GM18499 (cell line): ENCODE measurements at regions not wholly inside any gene's neighbourhood (a gene's known extent, or its start where the extent isn't known, plus 50 kb on each side); places are given as distances from the start of the nearest gene placed in this dataset.

Experiments
- ATAC-seq: cut with Tn5 transposase; IDR thresholded peaks from one replicate; pipeline ENCODE4 v1.9.1; 2021; ENCODE audit warnings: moderate number of reproducible peaks; ENCODE audit not compliant: insufficient read depth, unreplicated experiment

DNA sequence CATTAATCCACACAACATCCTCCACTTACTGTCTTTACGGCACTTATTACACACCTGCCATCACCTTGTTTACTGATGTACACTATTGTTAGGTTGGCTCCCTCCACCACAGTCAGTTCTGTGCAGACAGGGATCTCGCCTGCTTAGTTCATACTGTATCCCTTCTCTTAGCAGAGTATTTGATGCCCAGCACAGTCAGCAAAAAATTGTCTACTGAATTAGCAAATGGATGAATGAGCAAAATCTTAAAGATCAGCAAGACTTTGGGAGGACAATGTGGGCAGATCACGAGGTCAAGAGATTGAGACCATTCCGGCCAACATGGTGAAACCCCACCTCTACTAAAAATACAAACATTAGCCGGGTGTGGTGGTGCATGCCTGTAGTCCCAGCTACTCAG lies 109.8 kb upstream of the ATXN1 start:
- no peak for ATAC-seq

DNA sequence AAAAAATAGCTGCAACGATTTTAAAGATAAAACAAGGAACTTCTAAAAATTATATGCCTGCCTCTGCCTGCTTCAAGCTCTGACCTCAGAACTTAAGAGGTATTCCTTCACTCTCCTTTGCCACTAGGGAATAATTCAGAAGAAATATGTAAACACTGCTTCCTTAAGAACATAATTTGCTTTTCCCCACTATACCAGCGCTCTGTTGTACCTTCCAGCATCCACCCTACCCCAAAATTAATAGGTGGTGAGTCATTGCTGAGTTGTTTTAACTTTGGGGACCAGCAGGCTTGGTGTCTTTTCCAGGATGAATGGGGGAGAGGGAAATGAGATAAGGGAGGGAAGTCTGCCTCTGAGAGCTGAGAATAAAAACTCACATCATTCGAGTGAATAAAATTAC lies 107.7 kb upstream of the ATXN1 start:
- no peak for ATAC-seq

DNA sequence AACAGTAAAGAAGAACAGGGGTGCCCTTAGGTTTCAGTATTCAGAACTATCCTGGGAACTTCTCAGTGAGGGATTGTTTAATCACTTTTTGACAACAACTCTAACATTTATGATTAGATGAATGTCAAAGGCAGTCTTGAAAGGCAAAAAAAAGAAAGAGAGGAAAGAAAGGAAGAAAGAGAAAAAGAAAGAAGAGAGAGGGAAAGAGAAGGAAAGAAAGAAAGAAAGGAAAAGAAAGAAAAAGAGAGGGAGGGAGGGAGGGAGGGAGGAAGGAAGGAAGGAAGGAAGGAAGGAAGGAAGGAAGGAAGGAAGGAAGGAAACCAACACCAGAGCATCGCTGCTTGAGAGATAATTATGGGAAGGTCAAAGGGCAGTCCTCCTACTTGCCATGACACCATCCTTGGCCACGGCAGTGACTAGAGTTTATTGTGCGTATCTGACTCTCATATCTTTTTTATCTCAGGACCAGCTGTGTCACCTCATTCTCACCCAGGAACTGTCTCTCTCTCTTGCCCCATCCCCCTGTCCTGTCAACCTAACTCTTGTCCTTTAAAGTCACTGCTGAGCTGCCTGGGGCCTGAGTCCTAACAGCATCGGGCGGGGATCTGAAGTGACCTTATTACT lies 96.8 kb upstream of the ATXN1 start:
- ATAC-seq, result no peak

DNA sequence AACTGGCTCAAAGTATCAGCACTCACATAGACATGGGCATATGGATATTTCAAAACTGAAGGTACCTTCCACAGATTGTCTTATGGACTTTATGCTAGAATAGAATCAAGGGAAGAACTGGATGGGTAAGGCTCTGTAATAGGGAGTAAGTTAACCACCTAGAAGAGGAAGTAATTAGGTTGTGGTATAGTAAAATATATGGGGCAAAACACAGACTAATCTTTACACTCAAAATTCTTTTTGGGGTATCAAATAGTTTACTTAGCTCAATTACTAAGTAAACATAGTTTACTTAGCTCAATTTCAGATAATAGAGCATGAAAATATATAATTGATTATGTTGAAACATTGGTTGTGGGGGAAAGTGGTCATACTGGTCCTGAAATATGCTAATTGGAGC lies 94.2 kb upstream of the ATXN1 start:
- peak; percentile 35 for ATAC-seq

DNA sequence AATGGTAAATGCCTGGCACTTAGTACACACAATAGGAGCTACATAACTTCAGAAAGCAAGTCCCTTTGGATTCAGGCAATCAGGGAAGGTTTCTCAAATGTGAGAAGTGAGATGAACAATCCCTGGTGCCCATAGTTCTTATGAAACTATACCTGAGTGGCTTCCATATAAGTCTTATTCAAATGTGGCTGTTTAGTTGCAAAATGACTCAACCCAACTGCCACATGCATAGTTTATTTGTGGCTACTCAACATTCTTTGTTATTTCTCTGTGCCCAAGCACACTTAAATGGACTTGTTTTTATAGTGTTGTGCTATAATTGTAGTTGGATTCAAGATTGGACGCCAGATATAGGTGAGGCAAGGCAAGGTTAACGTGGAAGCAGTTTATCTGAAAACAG lies 93.7 kb upstream of the ATXN1 start:
- peak; percentile 69 for ATAC-seq

DNA sequence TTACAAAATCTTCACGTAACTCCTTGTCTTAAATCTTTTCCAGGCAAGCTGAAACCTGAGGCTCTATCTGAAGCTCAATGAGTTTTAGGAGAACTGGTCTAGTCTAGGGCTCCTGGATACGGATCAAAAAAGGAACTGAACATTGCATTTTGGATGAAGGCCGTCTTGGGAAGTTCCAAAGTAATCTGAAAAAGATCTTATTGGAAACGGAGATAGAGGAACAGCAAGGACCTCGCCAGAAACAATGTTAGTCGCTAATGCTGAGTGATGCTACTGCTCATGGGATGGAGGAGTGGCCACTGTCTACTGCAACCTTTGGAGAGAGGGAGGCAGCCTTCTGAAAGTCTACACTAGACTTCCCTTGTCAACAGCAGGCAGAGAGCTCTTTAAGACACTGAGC lies 91.4 kb upstream of the ATXN1 start:
- ATAC-seq, result no peak

DNA sequence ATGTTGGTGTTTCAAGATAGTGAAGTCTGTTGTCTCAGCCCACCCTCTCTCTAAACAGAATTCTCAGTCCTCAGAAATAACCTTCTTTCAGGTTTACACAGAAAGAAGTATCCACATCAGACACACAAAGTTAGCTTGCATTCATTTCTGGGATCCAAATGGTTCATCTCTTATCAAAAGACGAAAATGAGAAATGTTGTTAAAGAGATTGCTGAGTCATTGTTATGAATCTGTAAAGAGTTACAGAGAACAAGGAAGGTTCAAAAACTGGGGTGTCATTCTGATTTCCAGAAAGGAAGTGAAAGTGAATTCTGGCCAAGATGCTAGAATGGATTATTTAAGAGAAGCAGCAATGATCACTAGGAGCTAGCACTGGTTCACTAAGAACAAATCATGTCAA lies 90.5 kb upstream of the ATXN1 start:
- ATAC-seq, result no peak

DNA sequence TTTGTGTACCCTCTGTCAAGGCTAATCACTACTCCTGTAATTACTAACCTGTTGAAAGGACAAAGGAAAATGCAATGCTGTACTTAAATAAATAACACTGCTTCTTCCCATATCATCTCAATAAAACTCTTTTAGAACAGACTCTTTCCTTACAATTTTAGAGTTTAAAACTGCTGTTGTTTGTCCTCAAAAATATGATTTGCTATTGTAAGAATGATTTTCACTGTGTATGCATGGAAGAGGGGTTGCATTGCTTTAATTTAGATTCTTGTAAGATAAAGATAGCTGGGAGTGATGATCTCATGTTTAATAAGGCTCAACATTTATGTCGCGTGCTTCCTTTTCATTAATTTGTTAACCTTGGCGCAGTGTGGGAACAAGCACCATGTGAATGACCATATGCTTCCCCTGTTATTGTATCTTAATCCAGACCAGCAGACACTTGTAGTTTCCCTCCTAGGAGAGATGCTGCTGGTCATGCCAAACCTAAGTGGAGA lies 89.8 kb upstream of the ATXN1 start:
- ATAC-seq, result no peak

DNA sequence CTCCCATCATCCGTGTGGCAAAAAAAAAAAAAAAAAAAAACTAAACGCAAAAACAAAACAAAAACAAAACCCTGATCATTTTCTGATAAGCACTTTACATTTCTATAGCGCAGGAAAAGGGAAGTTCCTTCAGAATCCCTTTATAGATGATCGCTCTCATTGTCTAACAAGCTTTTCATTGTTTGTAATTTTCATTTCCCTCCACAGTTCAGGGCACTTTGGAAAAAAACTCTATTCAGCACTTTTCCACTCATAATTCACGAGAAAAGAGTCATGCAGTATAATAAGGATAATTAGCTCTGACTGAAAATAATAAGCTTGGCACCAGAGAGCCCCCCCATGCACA lies 89.4 kb upstream of the ATXN1 start:
- no peak for ATAC-seq

DNA sequence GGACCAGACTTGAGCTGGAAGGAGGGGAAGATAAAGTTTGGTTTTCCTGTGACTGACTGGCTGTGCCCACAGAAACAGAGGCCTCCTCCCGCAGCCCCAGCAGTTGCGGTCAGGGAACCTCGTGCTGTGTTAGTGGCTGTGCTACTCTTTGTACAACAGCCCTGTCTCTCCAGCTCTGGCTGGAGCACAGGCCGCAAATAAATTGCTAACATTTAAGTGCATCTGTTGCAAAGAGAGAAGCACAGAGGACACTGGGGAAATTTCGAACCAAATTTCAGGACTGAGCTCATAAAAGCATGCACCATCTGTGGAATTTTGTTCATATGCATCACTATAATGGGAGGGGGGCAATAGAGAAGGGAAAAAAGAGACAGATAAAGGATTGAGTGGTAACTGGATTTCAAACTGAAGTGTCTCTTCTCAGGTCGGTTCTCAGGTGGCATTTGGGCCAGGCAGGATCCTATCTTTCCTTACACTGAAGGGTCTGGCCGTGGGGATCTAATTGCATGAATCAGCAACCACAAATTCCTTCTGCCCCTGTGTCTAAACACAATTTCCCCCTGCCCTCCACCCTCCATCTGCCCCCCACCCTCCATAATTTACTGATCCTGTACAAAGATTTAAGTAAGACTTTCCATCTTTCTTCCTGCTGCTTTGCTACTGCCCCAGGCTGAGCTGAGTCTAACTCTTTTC lies 88.9 kb upstream of the ATXN1 start:
- ATAC-seq, result no peak

DNA sequence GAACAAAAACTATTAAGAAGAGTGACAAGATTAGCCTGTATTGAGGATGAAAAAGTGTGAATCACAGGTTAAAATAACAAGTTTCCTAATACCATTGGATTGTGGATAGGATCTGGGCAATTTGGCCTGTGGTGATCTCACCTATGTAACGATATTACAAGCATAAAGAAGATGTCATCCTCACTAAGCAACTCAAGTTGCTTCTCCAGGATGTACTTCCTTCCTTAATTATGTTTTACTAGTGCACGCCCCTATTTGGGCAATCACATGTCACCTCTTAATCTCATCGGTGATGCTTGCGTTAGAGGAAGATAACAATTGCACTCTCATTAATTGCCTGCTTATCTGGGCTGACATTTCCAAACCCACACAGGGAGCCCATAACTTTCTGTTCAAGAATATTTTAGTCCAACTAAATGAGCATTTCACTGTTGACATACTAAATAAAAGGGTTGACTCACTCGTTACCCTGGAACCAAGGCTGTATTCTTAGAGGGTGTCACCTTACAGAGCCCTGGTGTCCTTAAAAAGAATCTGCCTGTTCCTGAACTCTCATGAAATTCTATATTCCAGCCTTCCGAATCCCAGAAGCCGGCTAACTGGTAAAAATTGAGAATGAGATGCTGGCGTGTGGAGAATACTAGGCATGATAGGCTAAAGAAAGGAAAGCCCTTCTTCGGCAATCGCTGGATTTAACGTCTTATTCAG lies 88.2 kb upstream of the ATXN1 start:
- no peak for ATAC-seq

DNA sequence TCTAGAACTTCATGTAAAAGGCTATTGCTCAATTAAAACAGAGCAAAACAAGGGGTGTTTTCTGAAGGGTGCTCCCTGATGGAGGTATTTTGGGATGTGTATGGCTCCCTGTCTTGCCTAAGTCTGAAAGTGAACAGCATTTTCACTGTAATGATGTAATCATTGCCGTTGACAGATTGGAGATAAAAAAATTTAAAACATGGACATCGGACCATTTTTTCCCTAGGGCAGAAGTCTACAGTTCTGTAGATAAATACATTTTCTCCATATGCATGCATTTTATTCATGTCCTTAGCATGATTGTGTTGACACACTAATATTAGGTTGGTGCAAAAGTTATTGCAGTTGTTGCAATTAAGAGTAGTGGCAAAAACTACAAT lies 85.1 kb upstream of the ATXN1 start:
- ATAC-seq, result no peak

DNA sequence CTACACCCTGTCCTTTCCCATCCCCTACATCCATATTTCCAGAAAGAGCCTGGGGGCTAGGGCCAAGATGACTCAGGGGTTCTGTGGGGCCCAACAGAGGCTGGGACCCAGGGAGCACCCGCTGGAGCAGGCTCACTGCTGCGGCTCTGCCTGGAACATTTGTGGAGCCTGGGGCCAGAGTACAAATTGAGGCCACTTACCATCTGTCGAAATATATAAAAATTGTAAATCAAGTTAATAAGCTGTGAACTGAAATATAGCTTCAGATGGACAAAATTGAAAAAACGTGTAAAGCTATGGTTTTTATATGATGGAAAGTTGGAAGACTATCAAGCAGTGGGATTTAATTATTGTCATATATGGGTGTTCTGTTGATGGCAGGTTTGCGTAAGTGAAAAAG lies 82.9 kb upstream of the ATXN1 start:
- no peak for ATAC-seq

DNA sequence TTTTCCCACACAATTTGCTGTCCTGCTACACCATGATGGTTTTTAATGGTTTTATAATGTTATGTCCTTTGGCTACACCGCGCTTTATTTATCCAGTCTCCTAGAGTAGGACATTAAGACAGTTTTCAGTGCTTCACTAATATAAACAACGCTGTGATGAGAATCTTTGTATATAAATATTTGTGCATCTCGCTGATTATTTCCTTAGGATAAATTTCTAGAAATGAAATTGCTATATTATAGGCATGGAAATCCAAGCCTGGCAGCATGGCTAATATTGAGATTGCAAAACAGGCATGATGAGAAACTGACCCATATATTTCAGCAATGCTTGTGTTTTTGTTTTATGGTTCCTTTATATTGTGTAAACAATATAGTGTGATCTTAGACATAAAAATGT lies 81.4 kb upstream of the ATXN1 start:
- ATAC-seq, result no peak

DNA sequence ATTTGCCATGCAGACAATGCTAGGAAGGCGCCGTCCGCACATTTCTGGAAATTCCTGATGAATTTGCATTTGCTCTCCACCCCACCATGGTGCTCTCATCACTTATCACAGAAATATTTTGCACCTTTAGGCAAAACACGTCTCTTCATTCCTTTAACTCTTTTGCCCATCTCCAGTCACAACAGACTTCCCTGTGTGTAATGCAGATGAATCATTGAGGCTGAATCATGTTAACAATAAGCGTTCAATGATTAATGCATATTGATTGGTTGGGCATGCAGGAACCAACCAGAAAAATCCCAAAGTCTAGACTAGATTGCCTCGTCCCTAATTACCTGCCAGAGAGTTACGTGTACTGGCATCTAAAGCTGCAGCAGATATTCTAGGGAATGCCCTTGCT lies 80.0 kb upstream of the ATXN1 start:
- no peak for ATAC-seq

DNA sequence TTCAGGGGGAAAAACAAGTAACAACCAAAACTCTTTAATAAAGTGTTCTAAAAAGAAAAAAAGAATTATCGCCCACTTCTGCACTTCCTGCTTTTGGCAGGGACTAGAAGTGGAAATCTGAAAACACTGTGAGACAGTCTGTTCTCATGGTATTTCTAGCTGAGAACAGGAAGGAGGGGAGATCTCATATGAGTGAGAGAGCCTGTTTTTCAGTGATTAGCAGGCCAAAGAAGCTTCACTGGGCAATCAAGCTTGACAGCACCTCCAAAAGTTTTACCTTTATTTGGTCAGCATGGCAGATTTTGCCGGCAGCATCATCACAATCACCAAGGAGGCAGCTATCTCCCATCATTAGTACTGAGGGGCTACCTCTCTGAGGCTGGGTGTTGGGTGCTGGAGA lies 79.5 kb upstream of the ATXN1 start:
- ATAC-seq, result no peak

DNA sequence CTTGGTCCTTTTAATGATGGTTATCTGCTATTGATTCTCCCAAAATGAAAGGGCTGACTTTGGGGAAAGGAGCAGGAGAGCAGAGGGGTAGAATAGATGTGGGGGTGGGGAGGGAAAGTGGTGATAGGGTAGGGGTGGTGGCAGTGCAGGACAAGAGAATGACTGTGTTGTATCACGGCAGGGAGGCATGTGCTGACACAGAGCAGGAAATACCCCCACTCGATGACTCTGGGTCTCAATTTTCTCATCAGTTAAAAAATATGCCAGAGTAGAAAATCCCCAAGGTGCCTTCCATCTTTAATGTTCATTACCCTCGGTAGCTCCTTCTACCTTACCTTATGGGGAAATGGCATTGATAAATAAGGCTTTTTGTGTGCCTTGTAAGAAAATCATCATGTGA lies 79.0 kb upstream of the ATXN1 start:
- no peak for ATAC-seq

DNA sequence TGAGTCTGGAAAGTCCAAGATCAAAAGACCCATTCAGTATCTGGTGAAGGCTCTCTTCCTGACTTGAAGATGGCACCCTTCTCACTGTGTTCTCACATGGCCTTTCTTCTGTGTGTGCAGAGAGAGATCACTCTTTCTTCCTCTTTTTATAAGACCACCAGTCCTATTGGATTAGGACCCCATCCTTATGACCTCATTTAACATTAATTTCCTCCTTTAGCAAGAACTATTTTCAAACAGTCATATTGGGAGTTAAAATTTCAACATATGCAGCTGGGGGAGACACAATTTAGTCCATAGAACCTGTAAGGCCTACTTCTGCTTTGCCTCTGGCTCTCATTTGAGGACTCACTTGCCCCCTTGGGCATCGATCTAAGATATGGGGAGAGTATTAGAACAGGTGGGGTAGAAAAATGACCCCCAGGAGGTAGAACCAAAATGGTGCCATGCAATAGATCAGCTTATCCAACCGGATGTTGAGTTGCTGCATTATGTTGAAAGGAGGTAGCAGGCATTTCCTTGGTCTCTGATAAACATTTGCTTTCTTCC lies 78.4 kb upstream of the ATXN1 start:
- ATAC-seq, result no peak

DNA sequence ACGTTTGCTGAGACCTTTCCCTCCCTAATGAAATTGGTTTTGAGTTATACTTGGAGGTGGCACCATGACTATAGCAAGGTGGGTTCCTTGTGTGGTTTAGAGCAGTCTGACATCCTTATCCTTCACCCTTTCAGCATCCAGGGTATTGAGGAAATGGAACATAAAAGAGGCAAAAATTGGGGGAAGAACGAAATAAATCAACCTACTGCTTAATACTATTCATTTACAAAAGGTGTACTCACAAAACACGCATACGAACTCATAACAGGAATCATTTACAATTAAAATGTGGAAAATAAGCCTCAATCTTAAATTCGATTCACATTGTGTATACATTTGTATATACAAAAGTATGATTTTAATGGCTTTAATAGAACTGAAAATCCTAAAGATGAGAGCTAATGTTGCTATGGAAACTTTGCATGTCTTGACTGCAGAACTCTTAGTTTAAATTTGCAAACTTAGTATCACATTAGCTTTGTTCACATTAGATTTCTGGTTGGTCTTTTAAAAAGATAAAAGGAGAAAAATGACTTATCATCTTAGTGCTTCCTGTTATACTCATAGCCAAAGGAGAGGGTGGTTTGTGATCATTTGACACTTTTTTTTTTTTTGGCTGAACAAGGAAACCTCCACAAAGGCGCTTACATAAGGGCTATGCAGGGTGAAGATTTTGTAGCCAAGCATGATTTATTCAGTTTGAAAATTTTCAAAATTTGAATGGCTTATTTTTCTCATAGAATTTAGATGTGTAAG lies 76.1 kb upstream of the ATXN1 start:
- ATAC-seq, result no peak

DNA sequence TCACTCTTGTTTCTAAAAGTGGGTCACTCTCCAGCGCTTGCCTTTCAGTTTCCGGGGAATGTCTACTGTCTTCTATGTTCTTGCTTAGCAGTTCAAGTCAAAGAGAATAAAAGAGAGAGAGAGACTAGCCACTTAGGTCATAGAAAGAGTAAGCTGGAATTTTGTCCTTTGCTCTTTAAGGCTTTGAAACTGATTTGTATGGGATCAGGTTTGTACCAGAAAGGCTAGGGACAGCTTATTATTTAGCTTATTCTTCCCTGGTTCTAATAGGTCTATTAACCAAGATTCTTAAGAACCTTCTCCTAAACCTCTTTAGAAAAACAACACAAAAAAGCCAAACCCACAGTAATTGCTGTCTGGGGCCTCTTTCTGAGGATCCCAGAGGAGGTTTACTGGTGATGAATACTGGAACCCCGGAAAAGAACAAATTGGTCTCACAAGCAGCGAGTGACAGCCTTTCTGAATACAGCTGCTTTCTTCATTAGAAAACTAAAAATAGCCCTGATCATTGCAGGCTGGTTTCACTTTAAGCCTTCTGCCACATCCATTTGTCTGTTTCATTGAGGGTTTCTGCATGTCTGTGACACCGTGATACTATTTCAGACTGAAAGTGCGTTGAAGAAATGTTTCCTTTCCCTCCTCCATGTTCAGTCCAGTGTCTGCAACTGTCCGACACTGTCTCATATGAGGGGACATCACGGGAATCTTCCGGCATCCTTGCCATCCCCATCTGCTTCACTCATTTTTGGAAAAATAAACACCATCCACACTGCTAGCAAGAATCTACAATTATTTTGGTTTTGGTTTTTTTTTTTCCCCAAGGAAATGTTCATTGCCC lies 75.1 kb upstream of the ATXN1 start:
- peak; percentile 78 for ATAC-seq
